ENCODE measurements at regions not wholly inside any gene's neighbourhood (a gene's known extent, or its start where the extent isn't known, plus 50 kb on each side); places are given as distances from the start of the nearest gene placed in this dataset.
"Not testable (repeated sequence)": the region's sequence is repeated elsewhere in the genome, so short reads cannot be mapped to it uniquely, and the experiment has no call there.

- DNase-seq (ENCODE audit: low spot score) = no peak
Measured at GRCh38 chr22:22946131-22946530, 58.5 kb downstream of the IGLL5 start.

GRCh38 chr22:22948651-22949571, 61.3 kb downstream of the IGLL5 start:
- no peak for DNase-seq (ENCODE audit: low spot score)

GRCh38 chr22:22949953-22950352, 62.3 kb downstream of the IGLL5 start:
- no peak for DNase-seq (ENCODE audit: low spot score)

- no peak for DNase-seq (ENCODE audit: low spot score)
Measured at GRCh38 chr22:22951035-22951434, 63.4 kb downstream of the IGLL5 start.

GRCh38 chr22:22952531-22953280, 65.1 kb downstream of the IGLL5 start:
- no peak for DNase-seq (ENCODE audit: low spot score)

- DNase-seq (ENCODE audit: low spot score) = no peak
Measured at GRCh38 chr22:22953791-22954190, 66.2 kb downstream of the IGLL5 start.

- peak; percentile 62 for DNase-seq (ENCODE audit: low spot score)
Measured at GRCh38 chr22:22954656-22955055, 67.0 kb downstream of the IGLL5 start.

- DNase-seq (ENCODE audit: low spot score) = no peak
Measured at GRCh38 chr22:22955276-22955798, 67.7 kb downstream of the IGLL5 start.

- peak; percentile 79 for DNase-seq (ENCODE audit: low spot score)
Measured at GRCh38 chr22:22955866-22956535, 68.4 kb downstream of the IGLL5 start.

- DNase-seq (ENCODE audit: low spot score) = no peak
Measured at GRCh38 chr22:22957090-22957489, 69.5 kb downstream of the IGLL5 start.

GRCh38 chr22:22958621-22959020, 71.0 kb downstream of the IGLL5 start:
- DNase-seq (ENCODE audit: low spot score) = no peak

GRCh38 chr22:22959147-22959827, 71.7 kb downstream of the IGLL5 start:
- peak; percentile 78 for DNase-seq (ENCODE audit: low spot score)

- DNase-seq (ENCODE audit: low spot score) = no peak
Measured at GRCh38 chr22:22960307-22960706, 72.7 kb downstream of the IGLL5 start.

- no peak for DNase-seq (ENCODE audit: low spot score)
Measured at GRCh38 chr22:22961574-22961973, 74.0 kb downstream of the IGLL5 start.

- no peak for DNase-seq (ENCODE audit: low spot score)
Measured at GRCh38 chr22:22968366-22968765, 80.8 kb downstream of the IGLL5 start.

GRCh38 chr22:22972605-22973004, 85.0 kb downstream of the IGLL5 start:
- not testable (repeated sequence) for DNase-seq (ENCODE audit: low spot score)

- no peak for DNase-seq (ENCODE audit: low spot score)
Measured at GRCh38 chr22:22973336-22973735, 85.7 kb downstream of the IGLL5 start.

- DNase-seq (ENCODE audit: low spot score) = no peak
Measured at GRCh38 chr22:22974156-22974555, 86.5 kb downstream of the IGLL5 start.

- DNase-seq (ENCODE audit: low spot score) = no peak
Measured at GRCh38 chr22:22974795-22975580, 87.4 kb downstream of the IGLL5 start.

- no peak for DNase-seq (ENCODE audit: low spot score)
Measured at GRCh38 chr22:22976033-22976922, 88.7 kb downstream of the IGLL5 start.

All from D341Med (cell line).